ENCODE measurements at regions not wholly inside any gene's neighbourhood (a gene's known extent, or its start where the extent isn't known, plus 50 kb on each side); places are given as distances from the start of the nearest gene placed in this dataset.

GRCh38 chr3:56966509-56966908, 94.0 kb upstream of the SPATA12 start:
- Histone ChIP-seq H3K9me3 (ENCODE audit: control insufficient read depth, insufficient read depth, low read depth, low read length) (no peaks in the 10 kb centered on the region), H3K4me1 (ENCODE audit: control insufficient read depth, insufficient read depth, low read length) (no peaks in the 10 kb centered on the region; the same call in 1 of the 2 replicates), H3K36me3 (ENCODE audit: control insufficient read depth, insufficient read depth, low read length) (no peaks in the 10 kb centered on the region), H3K4me3 (ENCODE audit: low read depth in 2 of 2, low read length in 2 of 2) (no peak overlapping the region), H3K27me3 (ENCODE audit: control insufficient read depth, insufficient read depth, low read length) (no peaks in the 10 kb centered on the region), H3K27ac (ENCODE audit: low read length) (no peak overlapping the region)
- TF ChIP-seq REST (IDR thresholded peaks at IDR 0.05; ENCODE audit: insufficient read depth in 1 of 2, low read depth in 2 of 2, low read length in 1 of 2) (no peak), CTCF (IDR thresholded peaks at IDR 0.05) (no peak), TCF7L2 (IDR thresholded peaks at IDR 0.05; ENCODE audit: low read depth, low read length) (no peak), POLR2AphosphoS5 (IDR thresholded peaks at IDR 0.05; ENCODE audit: low read depth, low read length) (no peak), SIN3A (IDR thresholded peaks at IDR 0.05; ENCODE audit: borderline replicate concordance, insufficient read depth, low read depth, low read length) (no peak)
- no TSS peak for BruUV-seq (replicated peaks)
- ChIA-PET POLR2A (no interaction called here), CTCF (no interaction called here)
- in situ Hi-C loops (cut with HindIII; ENCODE audit: low pct_unique_long_range_greater_than_20kb, low sequenced_read_pairs) = no loop called here
- intact Hi-C loops (cut with micrococcal nuclease; ENCODE audit: unreplicated experiment) = no loop called here
- ATAC-seq (no peak), DNase-seq (ENCODE audit: low read depth, low spot score) (no peak)

GRCh38 chr3:56966104-56966503, 94.4 kb upstream of the SPATA12 start:
- H3K36me3 ChIP-seq (ENCODE audit: control insufficient read depth, insufficient read depth, low read length) = no peaks in the 10 kb centered on the region
- BruUV-seq (replicated peaks) = no TSS peak
- no peaks in the 10 kb centered on the region for H3K9me3 ChIP-seq (ENCODE audit: control insufficient read depth, insufficient read depth, low read depth, low read length)
- DNase-seq (ENCODE audit: low read depth, low spot score) = no peak
- ChIA-PET POLR2A (no interaction called here), CTCF (no interaction called here)
- intact Hi-C loops (cut with micrococcal nuclease; ENCODE audit: unreplicated experiment) (no loop called here), in situ Hi-C loops (cut with HindIII; ENCODE audit: low pct_unique_long_range_greater_than_20kb, low sequenced_read_pairs) (no loop called here)
- ATAC-seq = no peak
- no peak for TF ChIP-seq CTCF (IDR thresholded peaks at IDR 0.05)
- no peak for TF ChIP-seq POLR2AphosphoS5 (IDR thresholded peaks at IDR 0.05; ENCODE audit: low read depth, low read length)
- TF ChIP-seq SIN3A (IDR thresholded peaks at IDR 0.05; ENCODE audit: borderline replicate concordance, insufficient read depth, low read depth, low read length) = no peak
- TF ChIP-seq TCF7L2 (IDR thresholded peaks at IDR 0.05; ENCODE audit: low read depth, low read length) = no peak
- no peak for TF ChIP-seq REST (IDR thresholded peaks at IDR 0.05; ENCODE audit: insufficient read depth in 1 of 2, low read depth in 2 of 2, low read length in 1 of 2)
- H3K4me1 ChIP-seq (ENCODE audit: control insufficient read depth, insufficient read depth, low read length) = no peaks in the 10 kb centered on the region; the same call in 1 of the 2 replicates
- no peak overlapping the region for H3K27ac ChIP-seq (ENCODE audit: low read length)
- no peaks in the 10 kb centered on the region for H3K27me3 ChIP-seq (ENCODE audit: control insufficient read depth, insufficient read depth, low read length)
- no peak overlapping the region for H3K4me3 ChIP-seq (ENCODE audit: low read depth in 2 of 2, low read length in 2 of 2)
